Mammary epithelial cell (primary cell): ENCODE measurements at regions not wholly inside any gene's neighbourhood (a gene's known extent, or its start where the extent isn't known, plus 50 kb on each side); places are given as distances from the start of the nearest gene placed in this dataset.

Source experiments
- EZH2 ChIP-seq: IDR thresholded peaks from 2 replicates; pipeline ENCODE4 v1.6.1; 2012; ENCODE audit warnings: low read length, inconsistent platforms, borderline replicate concordance
- TF ChIP-seq, protein P1 (sequence below), 2 donors: IDR thresholded peaks in 1 of 2; conservative IDR thresholded peaks in 1 of 2; 2 replicates each; pipeline ENCODE4 v1.5.1; 2011 to 2012; ENCODE audit warnings: inconsistent platforms in 2 of 2, low read length in 2 of 2, mild to moderate bottlenecking in 2 of 2, control low read depth in 1 of 2, low read depth in 1 of 2; ENCODE audit not compliant: insufficient read depth in 1 of 2; ENCODE audit errors: extremely low read depth in 1 of 2

DNA sequence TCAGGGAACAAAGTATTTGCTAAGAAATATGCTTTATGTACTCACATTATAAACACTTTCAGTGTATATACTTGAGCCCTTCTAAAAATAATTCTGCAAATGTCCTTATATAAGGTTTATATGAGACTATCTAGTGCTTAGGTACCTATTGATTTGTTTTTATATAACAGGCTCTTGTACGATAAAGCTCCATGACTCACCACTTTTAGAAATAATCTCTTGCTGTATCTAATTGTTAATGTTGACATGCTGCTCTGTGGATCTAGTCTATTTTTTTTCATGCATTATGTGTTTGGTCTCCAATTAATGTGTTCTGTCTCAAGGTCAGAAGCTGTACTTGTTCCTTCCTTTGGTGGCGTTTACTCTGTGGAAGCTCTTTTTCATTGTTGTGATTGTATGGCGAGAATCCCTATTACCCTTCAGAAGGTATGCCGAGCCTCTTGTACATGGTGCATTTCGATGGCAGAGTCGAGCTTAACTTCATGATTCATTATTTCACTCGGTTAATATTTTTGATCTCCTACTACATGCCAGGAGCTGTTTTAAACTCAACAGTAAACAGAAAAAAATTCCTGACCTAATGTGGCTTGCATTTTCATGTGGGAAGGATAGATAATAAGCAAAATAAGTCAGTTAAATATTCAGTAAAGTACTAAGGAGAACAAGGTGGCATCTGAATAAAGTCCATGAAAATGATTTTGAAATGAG lies 361.6 kb downstream of the COG6 start:
- TF ChIP-seq, protein P1, sequence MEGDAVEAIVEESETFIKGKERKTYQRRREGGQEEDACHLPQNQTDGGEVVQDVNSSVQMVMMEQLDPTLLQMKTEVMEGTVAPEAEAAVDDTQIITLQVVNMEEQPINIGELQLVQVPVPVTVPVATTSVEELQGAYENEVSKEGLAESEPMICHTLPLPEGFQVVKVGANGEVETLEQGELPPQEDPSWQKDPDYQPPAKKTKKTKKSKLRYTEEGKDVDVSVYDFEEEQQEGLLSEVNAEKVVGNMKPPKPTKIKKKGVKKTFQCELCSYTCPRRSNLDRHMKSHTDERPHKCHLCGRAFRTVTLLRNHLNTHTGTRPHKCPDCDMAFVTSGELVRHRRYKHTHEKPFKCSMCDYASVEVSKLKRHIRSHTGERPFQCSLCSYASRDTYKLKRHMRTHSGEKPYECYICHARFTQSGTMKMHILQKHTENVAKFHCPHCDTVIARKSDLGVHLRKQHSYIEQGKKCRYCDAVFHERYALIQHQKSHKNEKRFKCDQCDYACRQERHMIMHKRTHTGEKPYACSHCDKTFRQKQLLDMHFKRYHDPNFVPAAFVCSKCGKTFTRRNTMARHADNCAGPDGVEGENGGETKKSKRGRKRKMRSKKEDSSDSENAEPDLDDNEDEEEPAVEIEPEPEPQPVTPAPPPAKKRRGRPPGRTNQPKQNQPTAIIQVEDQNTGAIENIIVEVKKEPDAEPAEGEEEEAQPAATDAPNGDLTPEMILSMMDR (conservative IDR thresholded peaks at IDR 0.05 in 1 of 2, IDR thresholded peaks at IDR 0.05 in 1 of 2; ENCODE audit: extremely low read depth in 1 of 2, insufficient read depth in 1 of 2, low read depth in 1 of 2, low read length in 2 of 2): no peak
- no peak for TF ChIP-seq EZH2
